Lung (tissue), 11 donors: ENCODE measurements at regions not wholly inside any gene's neighbourhood (a gene's known extent, or its start where the extent isn't known, plus 50 kb on each side); places are given as distances from the start of the nearest gene placed in this dataset.

Experiments
- ATAC-seq: fragments of 200-7000 bp; cut with Tn5 transposase; one replicate; pipeline ENCODE4 v1.9.1; 2020; ENCODE audit warnings: moderate number of reproducible peaks; ENCODE audit not compliant: insufficient read depth, low FRiP score
- DNase-seq, 3 donors: peaks; one replicate each; pipeline ENCODE4 v3.0.0-alpha.2; 2013 to 2017
- H3K27ac ChIP-seq, 2 donors: one replicate each; pipeline ENCODE4 v1.5.1; 2013; ENCODE audit warnings: mild to moderate bottlenecking in 2 of 2, moderate library complexity in 2 of 2, control low read depth in 1 of 2, inconsistent platforms in 1 of 2, low read depth in 1 of 2, low read length in 1 of 2
- H3K27me3 ChIP-seq, 3 donors: one replicate each; pipeline ENCODE4 v1.5.1; 2013; ENCODE audit warnings: low read length in 2 of 3; ENCODE audit not compliant: control insufficient read depth in 3 of 3, insufficient read depth in 3 of 3
- H3K36me3 ChIP-seq, 4 donors: one replicate each; pipeline ENCODE4 v1.5.1; 2013; ENCODE audit warnings: low read length in 4 of 4, mild to moderate bottlenecking in 1 of 4, moderate library complexity in 1 of 4; ENCODE audit not compliant: control insufficient read depth in 4 of 4, insufficient read depth in 4 of 4
- H3K4me1 ChIP-seq, 5 donors: one replicate each; pipeline ENCODE4 v1.5.1; 2013; ENCODE audit warnings: low read length in 5 of 5, mild to moderate bottlenecking in 2 of 5, moderate library complexity in 1 of 5; ENCODE audit not compliant: control insufficient read depth in 5 of 5, insufficient read depth in 5 of 5
- H3K4me3 ChIP-seq: one replicate; pipeline ENCODE4 v1.5.1; 2013; ENCODE audit warnings: mild to moderate bottlenecking, control low read depth, moderate library complexity
- H3K9ac ChIP-seq, 2 donors: one replicate each; pipeline ENCODE4 v1.5.1; 2013; ENCODE audit warnings: low read length in 2 of 2, control low read depth in 1 of 2; ENCODE audit not compliant: insufficient read depth in 1 of 2
- H3K9me3 ChIP-seq, 4 donors: one replicate each; pipeline ENCODE4 v1.5.1; 2013; ENCODE audit warnings: low read length in 3 of 4, mild to moderate bottlenecking in 1 of 4, moderate library complexity in 1 of 4; ENCODE audit not compliant: control insufficient read depth in 4 of 4, insufficient read depth in 3 of 4
- WGBS, 2 donors: extraction: QIAGEN DNeasy Blood & Tissue Kit; methylation state at CpG; one replicate each; pipeline ENCODE4 v1.1.7; 2013; 5-methylcytosine and 5-hydroxymethylcytosine counted together
- TF ChIP-seq, protein P1 (sequence below): IDR thresholded peaks from 2 replicates; pipeline ENCODE4 v1.5.1; 2012; ENCODE audit warnings: mild to moderate bottlenecking; ENCODE audit errors: control extremely low read depth, extremely low read depth
- donor health status: control.
- donor health status: control.
- donor health status: Bipolar disorder and iron deficiency.
- donor health status: healthy.
- donor health status: DM: yes; HTN: yes; CAD: no.

DNA sequence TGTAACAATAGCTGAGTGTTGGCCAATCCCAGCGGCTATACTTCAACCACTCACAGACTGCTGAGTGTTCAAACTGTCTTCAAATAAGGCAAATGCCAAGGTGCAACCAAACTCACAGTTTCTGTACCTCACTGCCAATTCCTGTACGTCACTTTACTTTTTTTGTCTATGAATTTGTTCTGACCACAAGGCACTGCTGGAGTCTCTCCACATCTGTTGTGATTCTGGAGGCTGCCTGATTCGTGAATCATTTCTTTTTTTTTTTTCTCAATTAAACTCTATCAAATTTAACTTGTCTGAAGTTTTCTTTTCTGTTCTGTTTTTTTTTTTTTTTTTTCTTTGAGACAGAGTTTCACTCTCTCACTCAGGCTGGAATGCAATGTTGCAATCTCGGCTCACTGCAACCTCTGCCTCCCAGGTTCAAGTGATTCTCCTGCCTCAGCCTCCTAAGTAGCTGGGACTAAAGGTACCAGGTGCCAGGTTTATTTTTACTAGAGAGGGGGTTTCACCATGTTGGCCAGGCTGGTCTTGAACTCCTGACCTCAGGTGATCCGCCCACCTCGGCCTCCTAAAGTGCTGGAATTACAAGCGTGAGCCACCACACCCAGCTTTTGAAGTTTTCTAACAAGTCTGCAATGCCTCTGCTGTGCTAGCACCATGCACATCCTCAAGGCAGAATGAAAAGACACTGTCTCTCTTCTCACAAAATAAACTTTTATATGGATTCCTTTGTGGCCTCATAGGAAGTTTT, 401.7 kb downstream of the IRS2 start:
- DNase-seq (no peak), ATAC-seq (no peak)
- Histone ChIP-seq H3K36me3 (no peaks in the 10 kb centered on the region), H3K9ac (no peak overlapping the region), H3K9me3 (peaks cover 0 to 1% (median 0%) of the 10 kb centered on the region in 4 donors), H3K4me1 (peaks cover 0 to 3% (median 0%) of the 10 kb centered on the region in 5 donors), H3K27me3 (no peaks in the 10 kb centered on the region), H3K27ac (no peak overlapping the region), H3K4me3 (no peak overlapping the region)
- WGBS, 2 donors, result 62 to 69% methylated on average over 7 of the region's 7 CpGs
- TF ChIP-seq, protein P1, sequence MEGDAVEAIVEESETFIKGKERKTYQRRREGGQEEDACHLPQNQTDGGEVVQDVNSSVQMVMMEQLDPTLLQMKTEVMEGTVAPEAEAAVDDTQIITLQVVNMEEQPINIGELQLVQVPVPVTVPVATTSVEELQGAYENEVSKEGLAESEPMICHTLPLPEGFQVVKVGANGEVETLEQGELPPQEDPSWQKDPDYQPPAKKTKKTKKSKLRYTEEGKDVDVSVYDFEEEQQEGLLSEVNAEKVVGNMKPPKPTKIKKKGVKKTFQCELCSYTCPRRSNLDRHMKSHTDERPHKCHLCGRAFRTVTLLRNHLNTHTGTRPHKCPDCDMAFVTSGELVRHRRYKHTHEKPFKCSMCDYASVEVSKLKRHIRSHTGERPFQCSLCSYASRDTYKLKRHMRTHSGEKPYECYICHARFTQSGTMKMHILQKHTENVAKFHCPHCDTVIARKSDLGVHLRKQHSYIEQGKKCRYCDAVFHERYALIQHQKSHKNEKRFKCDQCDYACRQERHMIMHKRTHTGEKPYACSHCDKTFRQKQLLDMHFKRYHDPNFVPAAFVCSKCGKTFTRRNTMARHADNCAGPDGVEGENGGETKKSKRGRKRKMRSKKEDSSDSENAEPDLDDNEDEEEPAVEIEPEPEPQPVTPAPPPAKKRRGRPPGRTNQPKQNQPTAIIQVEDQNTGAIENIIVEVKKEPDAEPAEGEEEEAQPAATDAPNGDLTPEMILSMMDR, result no peak

DNA sequence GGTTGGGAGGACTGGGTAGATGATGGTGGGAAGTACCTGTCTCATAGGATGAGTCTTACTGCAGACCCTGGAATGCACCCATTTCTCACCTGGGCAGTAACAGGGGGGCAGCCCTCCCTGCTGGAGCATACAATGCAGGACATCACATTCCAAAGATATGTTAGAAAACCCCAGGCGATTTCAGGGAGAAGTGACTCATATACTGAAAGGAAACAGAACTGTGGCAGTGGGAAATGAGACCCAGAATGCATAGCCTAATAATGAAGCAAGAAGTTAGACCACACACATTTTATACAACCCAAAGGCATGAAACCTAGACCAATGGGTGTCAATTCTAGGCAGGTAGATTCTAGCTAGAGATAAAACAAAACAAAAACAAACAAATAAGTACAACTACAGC, 402.7 kb downstream of the IRS2 start:
- TF ChIP-seq, protein P1, result no peak
- Histone ChIP-seq H3K4me3 (no peak overlapping the region), H3K4me1 (peaks cover 0 to 3% (median 0%) of the 10 kb centered on the region in 5 donors), H3K36me3 (no peaks in the 10 kb centered on the region), H3K27me3 (no peaks in the 10 kb centered on the region), H3K9me3 (peaks cover 0 to 1% (median 0%) of the 10 kb centered on the region in 4 donors), H3K9ac (no peak overlapping the region), H3K27ac (no peak overlapping the region)
- ATAC-seq (no peak), DNase-seq (no peak)
- 70 to 79% methylated on average over 1 of the region's 1 CpG for WGBS, 2 donors

DNA sequence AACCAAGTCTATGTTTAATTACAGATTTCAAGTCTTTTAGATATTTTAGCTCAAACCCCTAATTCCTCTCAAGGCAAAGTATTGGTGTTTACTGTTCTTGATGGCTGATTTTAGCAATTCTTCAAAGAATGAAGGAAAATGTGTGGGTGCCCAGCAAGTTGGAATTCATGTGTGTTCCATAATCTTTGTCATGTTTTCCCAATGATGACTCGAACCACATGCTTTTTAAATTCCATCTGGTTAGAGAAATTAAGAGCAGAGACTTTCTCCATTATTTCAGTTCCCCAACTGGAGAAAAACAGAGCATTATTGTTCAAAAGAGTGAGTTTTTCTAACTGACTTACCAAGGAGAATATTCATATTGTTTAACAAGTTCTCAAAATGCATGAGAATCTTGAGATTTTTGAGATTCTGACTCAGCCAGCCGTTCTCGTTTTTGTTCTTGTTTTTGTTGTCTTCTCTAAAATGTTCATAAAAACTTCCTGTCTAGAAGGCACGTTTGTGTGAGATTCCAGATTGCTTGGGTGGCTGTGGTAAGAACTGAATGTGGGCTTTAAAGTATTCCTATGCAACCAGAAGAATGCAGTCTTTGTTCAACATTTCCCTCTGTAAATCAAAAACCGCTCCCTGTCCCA, 404.7 kb downstream of the IRS2 start:
- Histone ChIP-seq H3K4me1 (peaks cover 0 to 3% (median 0%) of the 10 kb centered on the region in 5 donors), H3K36me3 (no peaks in the 10 kb centered on the region), H3K27me3 (no peaks in the 10 kb centered on the region), H3K4me3 (no peak overlapping the region), H3K9me3 (peaks cover 0 to 1% (median 0%) of the 10 kb centered on the region in 4 donors), H3K9ac (no peak overlapping the region), H3K27ac (no peak overlapping the region)
- TF ChIP-seq, protein P1, result no peak
- no peak for ATAC-seq
- no peak for DNase-seq
- WGBS, 2 donors, result 48 to 49% methylated on average over 5 of the region's 5 CpGs
